ENCODE measurements at regions not wholly inside any gene's neighbourhood (a gene's known extent, or its start where the extent isn't known, plus 50 kb on each side); places are given as distances from the start of the nearest gene placed in this dataset.

- TF ChIP-seq ZBTB14 (CRISPR knock-in tag; IDR thresholded peaks at IDR 0.05), result peak; percentile 22; the same call in 1 of the 2 replicates
- no peak for TF ChIP-seq SOX13 (IDR thresholded peaks at IDR 0.05)
- peak in 1 of 2 experiments; percentile 27; a peak in 1 of 4 replicates for TF ChIP-seq SOX13 (CRISPR knock-in tag; conservative IDR thresholded peaks at IDR 0.05 in 1 of 2, IDR thresholded peaks at IDR 0.05 in 1 of 2)
- no peak for TF ChIP-seq RCOR2 (CRISPR knock-in tag; IDR thresholded peaks at IDR 0.05)
- no peak for TF ChIP-seq MLXIP (CRISPR knock-in tag; IDR thresholded peaks at IDR 0.05; ENCODE audit: borderline replicate concordance)
- 0 out of 2 replicates have a peak, but pooled peaks have one; percentile 16 for TF ChIP-seq FOXA3 (CRISPR knock-in tag; IDR thresholded peaks at IDR 0.05)
- peak; percentile 38; the same call in 1 of the 2 replicates for TF ChIP-seq FOXP4 (CRISPR knock-in tag; IDR thresholded peaks at IDR 0.05)
- 0 out of 2 replicates have a peak, but pooled peaks have one; percentile 23 for TF ChIP-seq YEATS4 (CRISPR knock-in tag; IDR thresholded peaks at IDR 0.05; ENCODE audit: borderline replicate concordance)
- no peak for TF ChIP-seq ZNF7 (CRISPR knock-in tag; IDR thresholded peaks at IDR 0.05)
- no peak for TF ChIP-seq ZUFSP (CRISPR knock-in tag; IDR thresholded peaks at IDR 0.05; ENCODE audit: borderline replicate concordance)
- TF ChIP-seq PITX1 (CRISPR knock-in tag; IDR thresholded peaks at IDR 0.05), result 0 out of 2 replicates have a peak, but pooled peaks have one; percentile 26
- 0 out of 4 replicates have a peak, but pooled peaks of 1 of the 2 experiments have one; percentile 30 for TF ChIP-seq HMGXB4 (CRISPR knock-in tag; IDR thresholded peaks at IDR 0.05; ENCODE audit: borderline replicate concordance in 1 of 2, low read depth in 1 of 2)
- TF ChIP-seq XBP1 (CRISPR knock-in tag; IDR thresholded peaks at IDR 0.05), result peak; percentile 15; the same call in 1 of the 2 replicates
- no peak for TF ChIP-seq ZNF496 (CRISPR knock-in tag; IDR thresholded peaks at IDR 0.05; ENCODE audit: insufficient replicate concordance)
- TF ChIP-seq CTCF (CRISPR knock-in tag; IDR thresholded peaks at IDR 0.05), result peak; percentile 90
- TF ChIP-seq SMC3 (IDR thresholded peaks at IDR 0.05; ENCODE audit: low read length), result peak; percentile 92
These were observed 218.4 kb downstream of the MREG start (continued) for GRCh38 chr2:215794829-215795546.

Measured in HepG2 (cell line).